ENCODE measurements at regions not wholly inside any gene's neighbourhood (a gene's known extent, or its start where the extent isn't known, plus 50 kb on each side); places are given as distances from the start of the nearest gene placed in this dataset.
"Not testable (repeated sequence)": the region's sequence is repeated elsewhere in the genome, so short reads cannot be mapped to it uniquely, and the experiment has no call there.

DNA sequence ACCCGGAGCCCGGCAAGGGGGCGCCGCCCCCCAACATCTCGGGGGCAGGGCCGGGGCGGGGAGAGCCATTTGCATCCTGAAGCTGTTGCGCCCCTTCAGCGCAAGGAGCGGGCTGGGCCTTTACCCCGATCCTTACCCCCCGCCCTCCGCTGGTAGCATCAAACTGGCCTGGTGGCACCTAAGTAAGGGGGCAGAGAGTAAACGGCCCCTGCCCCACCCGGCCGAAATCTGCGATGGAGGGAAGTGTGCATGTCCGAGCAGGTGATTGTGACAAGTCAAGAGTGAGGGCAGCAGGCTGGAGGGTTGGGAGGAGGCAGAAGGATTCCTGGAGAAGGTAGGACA is 101.2 kb downstream of the ESM1 start:
- DNase-seq: no peak

DNA sequence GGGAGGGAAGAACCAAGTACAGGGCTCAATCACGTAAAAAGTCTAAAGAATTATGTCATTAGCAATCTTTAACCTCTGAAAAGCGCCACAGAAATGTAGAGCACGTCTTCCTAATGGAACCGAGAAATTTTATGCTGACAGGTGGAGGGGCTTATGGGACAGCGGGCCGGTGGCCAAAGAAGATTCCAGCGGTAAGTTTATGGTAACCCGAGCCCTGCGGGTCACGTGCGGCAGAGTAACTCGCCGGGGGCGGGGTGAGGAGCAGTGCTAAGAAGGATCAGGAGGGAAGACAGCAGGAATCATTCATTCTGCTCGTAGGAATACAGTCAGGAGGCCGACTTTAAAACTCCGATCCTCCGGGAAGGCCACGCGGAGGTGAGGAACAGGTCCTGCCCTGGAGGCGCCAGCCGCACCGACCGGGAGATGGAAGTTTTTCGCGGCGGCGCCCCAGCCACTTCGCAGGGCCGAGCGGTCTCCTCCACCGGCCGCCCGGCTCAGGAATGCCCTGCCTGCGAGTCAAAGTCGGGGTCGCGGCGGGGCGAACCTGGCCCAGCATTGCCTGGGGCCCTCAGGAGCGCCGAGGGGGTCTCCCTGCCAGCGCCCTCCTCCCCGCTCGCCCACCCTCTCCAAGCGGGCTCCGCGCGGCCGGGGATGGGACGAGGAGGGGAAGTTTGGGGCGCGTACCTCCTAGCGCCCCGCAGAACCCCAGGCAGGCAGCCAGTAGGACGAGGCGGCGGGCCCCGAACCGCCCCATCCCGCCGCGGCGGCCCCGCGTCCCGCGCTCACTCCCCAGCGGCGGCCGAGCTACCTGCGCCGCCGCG is 101.8 kb downstream of the ESM1 start:
- DNase-seq: no peak

DNA sequence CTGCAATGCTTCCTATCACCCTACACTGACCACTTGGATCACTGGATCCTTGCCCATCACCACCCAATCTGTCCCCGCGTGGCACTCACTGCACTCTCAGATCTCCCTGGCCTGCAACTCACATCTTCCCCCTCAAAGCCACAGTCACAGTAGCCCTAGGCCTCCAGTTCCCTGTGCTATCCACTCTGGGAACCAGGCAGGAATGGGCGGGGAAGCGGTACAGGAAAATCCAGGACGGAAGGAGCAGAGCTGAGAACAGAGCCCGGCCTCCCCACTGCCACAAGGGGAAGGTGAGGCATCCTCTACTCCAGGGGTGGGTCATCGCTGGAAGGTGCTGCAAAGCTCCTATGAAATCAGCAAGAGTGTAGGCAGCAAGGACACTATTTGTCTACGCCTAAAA is 102.6 kb downstream of the ESM1 start:
- DNase-seq: no peak

DNA sequence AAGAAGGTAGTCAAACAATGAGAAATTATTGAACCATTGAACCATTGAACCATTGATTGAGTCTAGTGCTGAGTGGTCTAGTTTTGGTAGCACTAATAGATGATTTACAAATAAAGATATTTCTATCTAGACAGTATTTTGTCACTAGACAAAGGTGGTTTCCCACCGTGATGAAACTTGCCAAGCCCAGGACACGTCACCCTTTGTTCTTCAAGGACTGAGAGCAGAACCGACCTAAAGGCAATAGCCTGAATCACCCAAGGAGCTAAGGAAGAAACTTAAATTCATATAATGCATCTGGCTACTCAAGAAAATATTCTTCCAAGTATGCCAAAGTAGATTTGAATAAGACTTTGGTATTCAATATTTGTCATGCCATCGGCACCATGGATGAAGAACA is 103.3 kb downstream of the ESM1 start:
- no peak for DNase-seq

DNA sequence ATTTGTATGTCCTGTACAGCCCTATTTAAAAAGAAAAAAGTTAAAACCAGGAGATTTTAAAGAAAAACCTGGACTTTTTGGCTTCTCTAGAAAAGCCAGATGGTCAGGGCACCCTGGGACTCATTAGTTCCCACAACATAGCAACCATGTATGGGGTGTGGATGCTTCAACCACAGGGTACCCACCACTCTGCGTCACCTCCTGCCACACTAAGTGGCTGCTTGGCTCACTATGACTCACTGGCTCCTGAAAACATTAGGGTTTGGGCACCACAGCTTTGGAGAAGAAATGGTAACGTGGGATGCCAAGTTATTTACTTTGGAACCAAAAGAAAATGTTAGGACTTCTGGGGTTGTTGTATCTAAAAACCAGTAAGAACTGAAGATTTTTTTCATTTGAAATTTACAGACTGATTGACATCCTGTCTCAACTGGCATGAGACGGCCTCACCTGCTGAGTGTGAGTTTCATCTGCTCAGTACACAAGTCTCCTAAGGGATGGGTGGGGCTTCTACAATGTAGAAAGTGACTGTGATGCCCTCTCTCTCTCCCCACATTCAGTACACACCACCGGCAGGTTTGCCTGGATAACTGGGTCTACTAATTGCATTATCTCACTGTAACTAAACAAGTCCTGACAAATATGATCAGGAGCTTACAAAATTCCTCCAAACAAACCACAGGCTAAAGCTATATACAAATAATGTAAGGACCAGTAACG is 103.9 kb downstream of the ESM1 start:
- peak in 2 of 5 experiments; percentile 17 to 88 for DNase-seq

DNA sequence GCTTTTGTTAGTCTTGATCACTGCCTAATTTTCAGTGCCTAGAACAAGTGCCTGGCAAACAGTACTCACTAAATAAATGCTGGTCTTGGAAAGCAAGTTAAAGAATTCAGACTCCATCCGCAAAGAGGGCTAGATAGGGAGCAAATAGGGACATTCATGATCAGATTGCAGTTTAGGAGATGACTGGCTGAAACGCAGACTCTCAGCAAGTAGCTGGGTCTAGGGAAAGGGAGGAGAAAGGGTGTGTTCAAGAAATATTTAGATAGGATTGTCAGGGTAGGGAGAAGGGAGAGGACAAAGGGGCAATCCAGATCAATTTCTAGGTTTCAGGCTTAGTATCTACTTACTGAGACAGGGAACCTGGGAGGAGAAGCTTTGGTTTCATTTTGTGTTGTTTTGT is 108.4 kb downstream of the ESM1 start:
- DNase-seq: no peak

DNA sequence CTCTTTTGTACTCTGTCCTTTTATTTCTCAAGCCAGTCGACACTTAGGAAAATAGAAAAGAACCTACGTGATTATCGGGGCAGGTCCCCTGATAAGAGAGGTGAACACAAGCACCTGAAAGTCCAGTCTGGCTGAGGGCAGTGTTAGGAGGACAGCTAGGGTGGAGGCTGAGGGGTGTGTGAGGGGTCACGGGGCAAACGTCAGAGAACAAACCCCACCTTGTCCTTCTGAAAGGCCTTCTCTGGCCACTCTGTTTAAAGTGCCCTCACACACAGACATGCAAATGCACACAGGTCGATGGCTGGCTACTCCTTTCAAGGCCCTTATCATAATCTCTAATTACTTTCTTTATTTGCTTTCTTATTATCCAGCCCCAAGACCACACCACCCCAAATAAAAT is 108.8 kb downstream of the ESM1 start:
- no peak for DNase-seq

DNA sequence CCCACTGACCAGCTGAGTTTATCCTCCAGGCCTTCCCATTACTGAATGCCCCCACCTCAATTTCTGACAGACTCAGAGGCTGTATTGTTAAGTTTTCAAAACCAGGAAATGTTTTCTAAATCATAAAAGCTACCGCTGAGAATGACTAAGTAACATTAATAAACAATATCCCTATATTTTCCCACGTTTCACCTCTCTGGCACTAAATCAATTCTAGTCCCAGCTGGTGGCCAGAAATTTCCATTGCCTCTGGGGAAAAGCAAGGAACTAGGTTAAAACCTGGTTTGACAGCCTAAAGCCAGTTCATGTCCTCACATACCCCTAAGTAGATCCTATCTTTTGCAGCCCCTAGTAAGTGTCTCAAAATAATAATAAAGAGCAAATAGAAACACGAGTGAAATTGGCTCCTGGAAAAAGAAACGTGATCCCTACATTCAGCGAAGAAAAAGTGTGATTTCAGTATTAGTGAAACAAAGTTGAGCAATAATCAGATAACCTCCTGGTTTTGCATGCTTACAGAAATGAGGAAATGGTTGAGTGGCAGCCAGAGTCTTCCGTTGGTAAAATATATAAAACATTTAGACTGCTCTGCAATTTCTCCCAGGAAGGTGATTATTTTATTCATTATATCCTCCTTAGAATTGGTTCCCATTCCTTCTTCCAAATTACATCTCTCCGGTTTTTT is 110.9 kb downstream of the ESM1 start:
- no peak for DNase-seq

DNA sequence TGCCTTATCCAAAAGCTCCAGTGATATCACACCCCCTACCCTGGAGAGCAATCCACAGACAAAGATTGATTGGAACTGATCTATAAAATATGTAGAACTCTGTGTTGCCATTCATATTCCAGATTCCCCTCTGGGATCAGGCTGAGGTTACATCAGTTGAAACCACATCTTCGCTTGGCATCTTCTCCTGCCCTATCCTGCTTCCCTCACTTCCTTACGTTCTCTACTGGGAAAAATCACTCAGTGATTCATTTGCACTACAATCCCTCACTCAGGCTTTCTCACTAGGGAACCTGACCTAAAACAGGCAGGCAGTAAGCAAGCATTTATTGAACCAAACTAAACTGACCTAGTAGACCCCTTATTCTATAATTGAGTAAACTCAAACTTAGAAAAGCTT is 111.7 kb downstream of the ESM1 start:
- DNase-seq: no peak

DNA sequence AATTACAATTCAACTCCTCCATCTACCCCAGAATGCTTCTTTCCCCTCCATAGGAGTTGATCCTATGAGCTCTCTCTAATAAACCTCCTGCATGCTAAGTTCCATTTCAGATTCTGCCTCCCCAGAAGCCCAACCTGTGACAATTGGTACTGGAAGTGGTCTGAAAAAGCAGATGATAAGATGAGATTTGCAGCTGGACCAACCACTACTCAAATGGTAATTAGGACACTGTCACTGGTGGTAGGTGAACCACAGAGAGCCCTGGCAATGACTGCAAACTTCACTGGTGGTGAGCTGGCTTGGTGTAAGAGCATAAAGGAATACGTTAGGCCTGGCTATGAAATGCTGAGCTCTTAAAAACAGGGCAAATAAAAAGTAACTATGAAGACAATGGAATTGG is 112.6 kb downstream of the ESM1 start:
- peak in 1 of 5 experiments; percentile 23 for DNase-seq

DNA sequence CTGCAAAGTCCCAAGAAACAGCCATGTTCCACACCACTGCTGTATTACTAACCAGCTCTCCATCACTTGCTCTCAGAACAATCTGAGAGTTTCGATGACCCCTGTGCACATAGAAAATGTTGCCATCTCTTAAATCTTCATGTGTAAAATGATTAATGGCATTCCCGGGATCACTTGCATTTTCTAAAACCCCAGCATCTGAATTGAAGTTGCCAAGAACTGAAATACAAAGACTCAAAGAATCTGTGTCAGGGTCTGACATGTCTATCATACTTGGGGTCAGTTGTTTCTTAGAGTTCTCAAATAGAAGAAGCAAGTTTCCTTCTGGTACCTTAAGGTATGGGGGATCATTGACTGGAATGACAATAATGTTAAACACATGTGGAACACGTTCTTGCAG is 115.1 kb downstream of the ESM1 start:
- no peak for DNase-seq

DNA sequence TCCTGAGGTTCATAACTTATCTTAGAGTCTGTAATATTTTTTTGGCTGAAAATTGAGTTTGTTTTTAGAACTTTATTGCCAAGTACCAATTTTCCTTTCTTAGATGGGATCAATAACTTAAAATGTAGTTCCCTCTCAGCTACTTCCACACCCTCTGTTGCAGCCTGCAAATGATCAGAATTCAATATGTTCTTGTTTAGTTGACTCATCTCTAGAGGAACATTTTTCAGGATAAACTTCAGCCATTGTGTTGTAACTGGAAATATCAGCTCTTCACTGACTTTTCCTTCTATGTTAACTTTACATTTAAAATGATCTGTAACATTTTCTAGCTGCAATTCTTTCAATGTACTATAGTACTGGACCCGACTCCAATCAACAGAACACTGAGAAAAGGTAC is 115.7 kb downstream of the ESM1 start:
- DNase-seq: no peak

DNA sequence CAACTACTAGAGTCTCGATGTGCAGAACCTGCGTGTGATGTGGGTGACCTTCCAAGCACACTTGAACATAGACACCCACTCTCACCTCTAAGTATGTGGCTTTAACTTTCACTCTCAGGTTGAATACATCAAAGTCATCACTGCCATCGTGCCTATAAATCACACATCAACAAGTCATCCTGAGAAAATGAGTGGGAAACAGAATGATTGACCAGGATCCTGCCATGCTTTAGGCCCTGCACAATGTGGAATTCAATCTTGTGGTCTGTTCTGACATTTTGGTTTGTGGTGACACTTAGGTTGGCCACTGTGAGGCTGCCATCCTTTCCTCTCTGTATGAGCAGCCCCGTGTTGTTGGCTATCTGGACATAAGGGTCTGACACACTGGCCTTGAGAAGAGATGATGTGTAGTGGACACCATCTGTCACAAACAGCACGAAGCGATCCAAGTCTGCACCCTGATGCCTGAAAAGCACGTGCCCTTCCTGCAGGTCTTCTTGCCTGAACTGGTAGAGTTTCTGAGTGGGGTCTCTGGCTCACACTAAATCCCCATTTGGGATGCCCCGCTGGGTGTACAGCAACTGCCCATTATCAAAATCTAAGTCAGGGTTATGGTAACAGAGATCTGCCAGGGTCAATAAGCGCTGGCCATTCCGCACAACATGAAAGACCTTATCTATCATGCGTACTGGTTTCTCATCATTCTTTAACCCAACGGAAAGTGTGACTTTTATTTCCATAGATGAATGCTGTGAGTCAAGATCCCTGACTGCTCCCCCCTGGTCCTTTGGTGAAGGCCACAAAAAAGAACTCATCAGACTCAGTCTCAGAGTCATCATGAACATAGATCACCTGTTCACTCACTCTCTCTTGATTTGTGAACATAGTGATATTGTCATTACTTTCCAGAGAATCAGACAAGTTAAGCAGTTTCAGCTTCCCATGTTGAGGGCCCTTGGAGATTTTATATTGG is 116.6 kb downstream of the ESM1 start:
- peak in 1 of 5 experiments; percentile 80 for DNase-seq

DNA sequence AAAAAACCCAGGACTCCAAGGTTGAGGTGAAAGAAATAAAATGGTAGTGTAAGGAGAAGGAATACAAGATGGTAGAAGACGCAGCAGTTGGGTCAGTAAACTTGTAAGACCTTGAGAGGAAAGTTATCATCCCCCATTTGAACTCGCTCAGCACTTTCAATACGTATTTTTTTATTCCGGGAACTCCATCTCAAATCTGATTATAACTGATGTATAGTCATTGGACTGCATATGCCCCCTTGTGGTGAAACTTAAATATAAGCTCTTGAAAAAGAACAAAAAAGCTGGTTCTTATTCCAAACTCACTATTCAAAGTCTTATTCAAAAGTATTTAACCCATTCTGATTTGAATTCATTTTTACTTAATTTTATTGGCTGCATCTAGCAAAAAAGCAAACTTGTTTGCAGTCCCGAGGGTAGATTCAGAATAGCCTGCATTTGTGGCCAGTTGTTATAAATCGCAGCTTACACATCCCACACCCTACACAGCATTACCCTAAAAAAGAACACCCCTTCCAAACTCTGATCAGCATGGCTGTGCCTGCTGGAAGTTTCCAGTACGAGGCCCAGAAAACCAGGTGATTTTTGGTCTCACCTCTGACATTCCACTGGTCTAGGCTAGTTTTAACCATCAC is 118.0 kb downstream of the ESM1 start:
- peak in 2 of 5 experiments; percentile 29 to 75 for DNase-seq

DNA sequence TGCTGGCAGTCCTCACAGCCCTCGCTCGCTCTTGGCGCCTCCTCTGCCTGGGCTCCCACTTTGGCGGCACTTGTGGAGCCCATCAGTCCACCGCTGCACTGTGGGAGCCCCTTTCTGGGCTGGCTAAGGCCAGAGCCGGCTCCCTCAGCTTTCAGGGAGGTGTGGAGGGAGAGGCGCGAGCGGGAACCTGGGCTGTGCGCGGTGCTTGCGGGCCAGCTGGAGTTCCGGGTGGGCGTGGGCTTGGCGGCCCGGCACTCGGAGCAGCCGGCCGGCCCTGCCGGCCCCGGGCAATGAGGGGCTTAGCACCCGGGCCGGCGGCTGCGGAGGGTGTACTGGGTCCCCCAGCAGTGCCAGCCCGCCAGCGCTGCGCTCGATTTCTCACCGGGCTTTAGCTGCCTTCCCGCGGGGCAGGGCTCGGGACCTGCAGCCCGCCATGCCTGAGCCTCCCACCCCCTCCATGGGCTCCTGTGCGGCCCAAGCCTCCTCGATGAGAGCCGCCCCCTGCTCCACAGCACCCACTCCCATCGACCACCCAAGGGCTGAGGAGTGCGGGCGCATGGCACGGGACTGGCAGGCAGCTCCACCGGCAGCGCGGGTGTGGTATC is 120.4 kb downstream of the ESM1 start:
- DNase-seq: not testable (repeated sequence)

DNA sequence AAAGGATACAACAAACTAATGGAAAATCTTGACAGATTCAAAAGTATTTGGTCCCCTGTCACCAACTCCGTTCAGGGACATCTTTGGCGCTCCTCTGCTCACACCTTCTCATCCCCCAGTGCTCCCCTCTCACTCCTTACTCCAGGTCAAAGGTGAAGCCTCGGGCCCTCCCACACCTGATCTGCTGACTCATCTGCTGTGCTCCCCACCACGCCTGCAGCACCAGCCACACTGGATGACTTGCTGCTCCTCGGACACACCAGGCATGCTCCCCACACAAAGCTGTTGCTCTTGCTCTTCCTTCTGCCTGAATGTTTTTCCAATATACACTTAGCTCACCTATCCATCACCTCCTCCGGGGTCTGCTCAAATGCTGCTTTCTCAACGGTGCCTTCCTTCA is 123.4 kb downstream of the ESM1 start:
- DNase-seq: no peak

DNA sequence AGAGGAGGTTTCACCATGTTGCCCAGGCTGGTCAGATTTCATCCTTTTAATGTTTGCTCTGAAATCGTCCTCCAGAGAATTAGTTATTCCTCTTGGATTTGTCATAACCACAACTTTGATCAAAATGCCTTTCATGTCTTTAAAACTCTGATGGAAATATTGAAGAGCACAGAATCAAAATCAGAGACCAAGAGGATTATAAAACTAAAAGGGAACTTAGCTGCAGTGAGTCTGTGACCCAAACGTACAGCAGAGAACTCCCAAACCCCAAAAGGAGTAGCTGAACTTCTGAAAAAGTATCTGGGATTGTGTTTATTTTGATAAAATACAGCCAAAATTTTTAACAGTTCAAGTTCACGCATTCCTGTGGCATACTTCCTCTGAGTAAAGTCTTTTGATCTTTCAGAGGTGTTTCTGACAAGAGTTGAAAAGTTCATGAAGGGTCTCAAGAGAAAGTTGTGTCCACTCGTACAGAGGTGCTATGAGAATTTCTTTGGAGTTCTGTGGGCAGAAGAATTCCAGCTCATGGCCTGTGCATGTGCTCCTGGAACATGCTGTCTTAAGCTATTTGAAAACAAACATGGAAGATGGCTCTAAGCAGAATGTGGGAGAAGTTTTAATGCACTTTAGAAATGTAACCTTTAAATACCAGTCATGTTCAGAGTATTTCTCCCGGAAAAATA is 124.0 kb downstream of the ESM1 start:
- no peak for DNase-seq

DNA sequence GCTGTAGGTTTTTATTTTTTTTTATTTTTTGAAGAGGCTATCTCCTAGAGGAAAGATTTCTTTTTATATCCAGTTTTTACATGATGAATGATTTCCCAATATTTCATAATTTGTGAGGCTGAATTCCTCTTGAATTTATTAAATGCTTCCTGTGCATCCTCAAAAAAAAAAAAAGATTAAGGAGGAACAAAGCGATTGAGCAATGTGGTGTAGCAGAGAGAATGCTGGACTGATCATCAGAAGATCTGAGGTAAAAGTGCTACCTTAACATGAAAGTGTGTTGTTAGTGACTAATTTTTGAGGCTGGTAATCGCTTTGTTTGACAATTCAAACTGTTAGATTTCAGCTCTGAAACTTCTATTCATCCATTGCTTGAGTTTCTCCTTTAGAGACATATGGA is 125.1 kb downstream of the ESM1 start:
- DNase-seq: no peak

DNA sequence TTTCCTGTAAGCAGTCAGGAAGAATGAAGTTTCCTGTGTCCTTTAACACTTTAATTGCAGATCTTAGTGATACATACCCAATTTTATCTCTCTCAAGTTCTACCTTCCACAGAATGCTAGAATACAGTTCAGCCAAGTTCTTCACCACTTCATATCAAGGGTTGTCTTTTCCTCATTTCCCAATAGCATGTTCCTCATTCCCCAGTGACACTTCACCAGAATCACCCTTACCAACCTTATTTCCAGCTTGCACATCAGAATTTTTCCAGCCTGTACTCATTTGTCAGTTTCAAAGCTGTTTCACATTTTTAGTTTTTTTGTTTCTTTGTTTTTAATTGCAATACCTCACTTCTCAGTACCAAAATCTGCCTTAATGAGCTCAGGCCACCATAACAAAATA is 126.1 kb downstream of the ESM1 start:
- DNase-seq: no peak

DNA sequence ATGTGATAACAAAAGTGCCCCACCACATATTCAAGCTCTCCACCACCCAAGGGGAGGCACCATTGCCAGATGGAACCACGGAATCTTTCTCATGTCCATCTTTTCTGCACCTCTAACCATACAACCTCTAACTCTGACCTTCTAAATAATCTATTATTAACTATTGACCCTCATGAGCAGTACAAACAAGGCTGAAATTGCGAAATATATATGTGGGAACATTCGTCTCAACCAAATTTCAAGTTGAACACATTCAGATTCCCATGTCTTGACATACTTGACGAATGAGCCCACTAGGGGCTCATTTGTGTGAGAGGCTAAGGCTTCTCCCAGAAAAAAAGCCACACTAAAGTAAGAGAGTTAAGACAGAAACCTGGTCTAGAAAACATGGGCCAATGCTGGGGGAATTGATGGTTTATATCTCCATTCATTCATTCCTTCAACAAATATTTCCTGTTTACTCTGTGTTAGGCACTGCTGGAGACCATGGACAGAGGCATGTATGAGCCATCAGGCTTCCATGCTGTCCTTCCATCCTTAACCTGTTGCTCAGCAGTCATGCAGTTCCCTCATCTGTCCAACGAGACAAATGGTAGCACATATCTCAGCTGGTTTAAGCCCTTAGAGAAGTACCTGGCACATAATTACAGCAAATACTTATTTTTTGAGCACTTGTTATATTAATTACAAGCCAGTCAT is 130.4 kb downstream of the ESM1 start:
- no peak for DNase-seq
